BJ (cell line): ENCODE measurements at regions not wholly inside any gene's neighbourhood (a gene's known extent, or its start where the extent isn't known, plus 50 kb on each side); places are given as distances from the start of the nearest gene placed in this dataset.

Experiments used
- CTCF ChIA-PET: fragments of 350-600 bp; formaldehyde crosslinking; extraction: SDS; loops from one replicate; lab custom pipeline; 2021; ENCODE audit warnings: antibody characterized with exemption, inconsistent platforms; lab: Yijun Ruan, JAX
- POLR2A ChIA-PET: fragments of 300-600 bp; sonication (Branson Sonifier 250); formaldehyde crosslinking; extraction: SDS; loops from one replicate; lab custom pipeline; 2021; ENCODE audit warnings: antibody characterized with exemption; lab: Charles Lee
- DNase-seq: peaks from one replicate; pipeline ENCODE4 v3.0.0-alpha.2; 2011; ENCODE audit warnings: low read depth
- H3K27me3 ChIP-seq: 2 replicates; pipeline ENCODE4 v1.6.0; 2011; ENCODE audit warnings: low read length; ENCODE audit not compliant: control insufficient read depth, insufficient read depth
- H3K36me3 ChIP-seq: 2 replicates; pipeline ENCODE4 v1.5.1; 2011; ENCODE audit warnings: low read length; ENCODE audit not compliant: control insufficient read depth, insufficient read depth
- H3K4me3 ChIP-seq: 2 replicates; pipeline ENCODE4 v1.5.1; 2011; ENCODE audit warnings: low read depth, mild to moderate bottlenecking, control low read depth, low read length
- CTCF ChIP-seq: IDR thresholded peaks from 2 replicates; pipeline ENCODE4 v1.5.1; 2011; ENCODE audit warnings: low read depth, mild to moderate bottlenecking, control low read depth, inconsistent platforms, low read length, moderate library complexity; ENCODE audit not compliant: insufficient read depth

- no peak for DNase-seq
- H3K27me3 ChIP-seq, result no peaks in the 10 kb centered on the region
- POLR2A ChIA-PET, result no interaction called here
- no peak overlapping the region for H3K4me3 ChIP-seq
- no peaks in the 10 kb centered on the region for H3K36me3 ChIP-seq
- CTCF ChIA-PET, result no interaction called here
- TF ChIP-seq CTCF, result no peak
These were observed 403.4 kb upstream of the MC4R start for GRCh38 chr18:60775978-60776377.

GRCh38 chr18:60784161-60784560 is 411.6 kb upstream of the MC4R start:
- no peaks in the 10 kb centered on the region for H3K36me3 ChIP-seq
- no peaks in the 10 kb centered on the region for H3K27me3 ChIP-seq
- H3K4me3 ChIP-seq, result no peak overlapping the region
- no peak for TF ChIP-seq CTCF
- no peak for DNase-seq
- POLR2A ChIA-PET, result no interaction called here
- CTCF ChIA-PET, result no interaction called here

- Histone ChIP-seq H3K36me3 (no peaks in the 10 kb centered on the region), H3K4me3 (no peak overlapping the region), H3K27me3 (no peaks in the 10 kb centered on the region)
- ChIA-PET POLR2A (no interaction called here), CTCF (no interaction called here)
- no peak for TF ChIP-seq CTCF
- no peak for DNase-seq
These were observed 422.2 kb upstream of the MC4R start for GRCh38 chr18:60794802-60795201.

GRCh38 chr18:60804415-60804814 is 431.8 kb upstream of the MC4R start:
- Histone ChIP-seq H3K36me3 (no peaks in the 10 kb centered on the region), H3K27me3 (no peaks in the 10 kb centered on the region), H3K4me3 (no peak overlapping the region)
- CTCF ChIA-PET, result no interaction called here
- DNase-seq, result no peak
- TF ChIP-seq CTCF, result no peak
- POLR2A ChIA-PET, result no interaction called here

- no peak for DNase-seq
- H3K27me3 ChIP-seq, result no peaks in the 10 kb centered on the region
- no peak for TF ChIP-seq CTCF
- H3K4me3 ChIP-seq, result no peak overlapping the region
- no peaks in the 10 kb centered on the region for H3K36me3 ChIP-seq
- CTCF ChIA-PET, result no interaction called here
- POLR2A ChIA-PET, result no interaction called here
These were observed 437.4 kb upstream of the MC4R start for GRCh38 chr18:60809937-60810336.
